A673 (cell line): ENCODE measurements at regions not wholly inside any gene's neighbourhood (a gene's known extent, or its start where the extent isn't known, plus 50 kb on each side); places are given as distances from the start of the nearest gene placed in this dataset.

Experiments used
- EZH2 ChIP-seq: fragments of 200-600 bp; sonication (generic); IDR thresholded peaks from 2 replicates; pipeline ENCODE4 v1.6.1; 2017; ENCODE audit warnings: borderline replicate concordance, low read depth, mild to moderate bottlenecking, mixed read lengths, antibody characterized with exemption, low read length; ENCODE audit not compliant: poor library complexity, severe bottlenecking
- TF ChIP-seq, protein P1 (sequence below): fragments of 300-800, 200-600 bp; sonication (generic); conservative IDR thresholded peaks from 2 replicates; pipeline ENCODE4 v1.5.1; 2017; ENCODE audit warnings: low read depth, mild to moderate bottlenecking, antibody characterized with exemption, low read length, moderate library complexity, mixed read lengths

DNA sequence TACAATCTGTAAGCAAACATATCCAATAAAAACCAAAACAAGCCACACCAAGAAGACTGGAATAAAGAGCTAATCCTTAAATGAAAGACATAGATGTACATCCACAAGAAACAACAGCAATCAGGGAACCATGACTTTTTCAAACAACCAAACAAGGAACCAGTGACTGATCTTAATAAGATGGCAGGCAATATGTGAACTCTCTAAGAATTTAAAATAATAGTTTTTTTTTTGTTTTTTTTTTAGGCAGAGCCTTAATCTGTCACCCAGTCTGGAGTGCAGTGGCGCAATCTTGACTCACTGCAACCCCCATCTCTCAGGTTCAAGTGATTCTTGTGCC is 52.9 kb upstream of the CAPRIN2 start:
- TF ChIP-seq, protein P1, sequence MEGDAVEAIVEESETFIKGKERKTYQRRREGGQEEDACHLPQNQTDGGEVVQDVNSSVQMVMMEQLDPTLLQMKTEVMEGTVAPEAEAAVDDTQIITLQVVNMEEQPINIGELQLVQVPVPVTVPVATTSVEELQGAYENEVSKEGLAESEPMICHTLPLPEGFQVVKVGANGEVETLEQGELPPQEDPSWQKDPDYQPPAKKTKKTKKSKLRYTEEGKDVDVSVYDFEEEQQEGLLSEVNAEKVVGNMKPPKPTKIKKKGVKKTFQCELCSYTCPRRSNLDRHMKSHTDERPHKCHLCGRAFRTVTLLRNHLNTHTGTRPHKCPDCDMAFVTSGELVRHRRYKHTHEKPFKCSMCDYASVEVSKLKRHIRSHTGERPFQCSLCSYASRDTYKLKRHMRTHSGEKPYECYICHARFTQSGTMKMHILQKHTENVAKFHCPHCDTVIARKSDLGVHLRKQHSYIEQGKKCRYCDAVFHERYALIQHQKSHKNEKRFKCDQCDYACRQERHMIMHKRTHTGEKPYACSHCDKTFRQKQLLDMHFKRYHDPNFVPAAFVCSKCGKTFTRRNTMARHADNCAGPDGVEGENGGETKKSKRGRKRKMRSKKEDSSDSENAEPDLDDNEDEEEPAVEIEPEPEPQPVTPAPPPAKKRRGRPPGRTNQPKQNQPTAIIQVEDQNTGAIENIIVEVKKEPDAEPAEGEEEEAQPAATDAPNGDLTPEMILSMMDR, result no peak; the same call in none of the 2 replicates
- no peak for TF ChIP-seq EZH2
